AML-193 (cell line): ENCODE measurements at regions not wholly inside any gene's neighbourhood (a gene's known extent, or its start where the extent isn't known, plus 50 kb on each side); places are given as distances from the start of the nearest gene placed in this dataset.
"Not testable (repeated sequence)": the region's sequence is repeated elsewhere in the genome, so short reads cannot be mapped to it uniquely, and the experiment has no call there.

ENCODE experiments used
- DNase-seq, 2 experiments: peaks; one replicate each; lab custom pipeline; 2025; lab: John Stamatoyannopoulos, UW

- DNase-seq, result no peak
These were observed 81.4 kb upstream of the ZNF366 start for GRCh38 chr5:72588640-72589039.

GRCh38 chr5:72587661-72588308 lies 80.6 kb upstream of the ZNF366 start:
- no peak for DNase-seq

DNA sequence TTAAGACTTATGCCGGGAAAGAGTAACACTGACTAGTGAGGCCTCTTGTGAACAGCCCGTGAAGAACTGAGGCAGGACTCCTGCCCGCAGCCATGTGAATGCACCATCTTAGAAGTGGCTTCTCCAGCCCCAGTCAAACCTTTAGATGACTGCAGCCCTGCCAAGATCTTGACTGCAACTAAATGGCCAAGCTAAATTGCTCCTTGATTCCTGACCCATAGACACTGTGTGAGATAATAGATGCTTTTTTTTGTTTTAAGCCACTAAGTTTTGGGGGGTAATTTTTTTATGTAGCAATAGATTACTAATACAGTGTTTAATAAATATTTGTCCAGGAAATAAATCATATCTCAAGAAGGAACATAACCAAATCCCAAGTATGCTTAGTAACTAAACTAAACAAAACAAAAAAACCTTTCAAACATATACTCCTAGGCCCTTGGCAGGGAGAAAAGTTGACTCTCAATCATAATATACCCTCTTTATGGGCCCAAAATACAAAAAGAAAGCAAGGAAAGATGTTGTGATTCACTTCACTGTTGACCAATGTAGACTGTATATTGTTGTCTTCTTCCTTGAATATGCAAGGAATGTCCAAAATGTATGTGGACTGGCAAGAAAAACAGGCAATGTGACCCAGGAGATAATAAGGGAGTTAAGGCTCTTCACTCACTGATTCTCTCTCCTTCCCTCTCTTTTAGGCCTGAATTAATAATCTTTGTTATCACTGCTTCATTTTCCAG lies 79.7 kb upstream of the ZNF366 start:
- no peak for DNase-seq

- DNase-seq, result no peak
These were observed 77.3 kb upstream of the ZNF366 start for GRCh38 chr5:72584466-72584865.

GRCh38 chr5:72579290-72579689 lies 72.1 kb upstream of the ZNF366 start:
- DNase-seq, result not testable (repeated sequence)

- DNase-seq, result no peak
These were observed 65.1 kb upstream of the ZNF366 start for GRCh38 chr5:72572236-72572765.

GRCh38 chr5:72569408-72569944 lies 62.3 kb upstream of the ZNF366 start:
- no peak for DNase-seq

DNA sequence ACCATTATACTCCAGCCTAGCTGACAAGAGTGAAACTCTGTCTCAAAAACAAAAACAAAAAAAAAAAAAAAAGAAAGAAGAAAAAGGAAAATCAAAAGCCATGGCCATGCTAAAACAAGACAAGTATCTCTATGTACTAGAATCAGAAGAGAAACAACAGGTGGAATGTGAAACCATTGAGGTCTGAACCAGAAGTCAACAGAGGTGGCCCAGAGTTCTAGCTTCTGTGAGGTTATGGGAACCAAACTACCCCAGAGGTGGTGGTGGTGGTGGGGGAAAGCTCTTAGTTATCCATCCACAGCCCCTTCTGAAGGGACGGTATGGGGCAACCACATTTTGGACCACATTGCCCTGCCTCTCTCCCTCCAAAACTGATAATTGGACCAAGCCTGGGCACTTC lies 59.5 kb upstream of the ZNF366 start:
- no peak for DNase-seq

GRCh38 chr5:72565513-72566289 lies 58.5 kb upstream of the ZNF366 start:
- no peak for DNase-seq

DNA sequence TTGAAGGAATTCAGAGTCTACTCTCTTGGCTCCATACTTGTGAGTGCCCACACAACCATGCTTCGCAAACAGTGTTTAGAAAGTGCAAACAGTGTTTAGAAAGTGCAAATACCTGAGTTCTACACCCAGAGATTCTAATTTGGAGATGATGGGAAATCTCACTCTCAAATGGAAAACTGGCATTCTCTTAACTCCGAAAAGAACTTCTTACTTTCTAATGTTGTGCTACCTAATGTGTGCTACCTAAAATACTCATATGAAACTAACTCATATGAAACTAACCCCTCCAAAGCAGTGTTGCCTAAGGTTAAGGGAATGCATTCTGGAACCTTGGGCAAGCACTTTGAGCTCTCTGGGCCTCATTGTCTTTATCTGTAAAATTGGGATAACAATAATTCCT lies 55.5 kb upstream of the ZNF366 start:
- no peak for DNase-seq

- DNase-seq, result no peak
These were observed 54.1 kb upstream of the ZNF366 start for GRCh38 chr5:72561148-72561972.

- DNase-seq, result no peak
These were observed 52.9 kb upstream of the ZNF366 start for GRCh38 chr5:72559866-72560766.

- DNase-seq, result no peak
These were observed 51.2 kb upstream of the ZNF366 start for GRCh38 chr5:72558383-72558782.

- DNase-seq, result no peak
These were observed 50.8 kb upstream of the ZNF366 start for GRCh38 chr5:72558046-72558336.

GRCh38 chr5:72557167-72558045 lies 50.2 kb upstream of the ZNF366 start:
- DNase-seq, result no peak
